ENCODE measurements at regions not wholly inside any gene's neighbourhood (a gene's known extent, or its start where the extent isn't known, plus 50 kb on each side); places are given as distances from the start of the nearest gene placed in this dataset.

DNA sequence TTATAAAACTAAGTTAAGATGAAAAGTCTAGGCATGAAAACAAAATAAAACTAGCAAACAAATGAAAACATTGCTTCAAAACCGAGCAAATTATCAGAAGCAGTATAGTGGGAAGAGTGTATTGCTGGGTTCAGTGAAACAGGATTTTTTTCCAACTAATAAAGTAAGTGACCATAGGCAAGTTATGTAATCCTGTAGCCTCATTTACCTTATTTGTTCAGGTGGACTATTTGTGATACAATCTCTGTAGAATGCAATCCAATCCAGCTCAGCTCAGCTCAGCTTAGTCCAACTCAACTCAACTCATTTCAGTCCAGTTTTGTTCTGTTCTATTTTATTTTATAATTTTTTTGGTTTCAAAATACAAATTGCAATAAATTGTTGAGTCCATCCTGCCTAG, 276.7 kb upstream of the LRIG3 start (continued):
- TF ChIP-seq YY1 (IDR thresholded peaks at IDR 0.05; ENCODE audit: low read depth, low read length) (no peak), JUND (IDR thresholded peaks at IDR 0.05; ENCODE audit: low read depth, low read length) (no peak), ZSCAN29 (IDR thresholded peaks at IDR 0.05) (no peak), POU2F2 (IDR thresholded peaks at IDR 0.05; ENCODE audit: borderline replicate concordance, low read depth, low read length) (no peak), NR2C1 (IDR thresholded peaks at IDR 0.05) (no peak), BRCA1 (IDR thresholded peaks at IDR 0.05; ENCODE audit: low read depth, low read length) (no peak), NFYB (IDR thresholded peaks at IDR 0.05; ENCODE audit: insufficient read depth, low read depth, low read length) (no peak), CHD2 (IDR thresholded peaks at IDR 0.05; ENCODE audit: borderline replicate concordance, low read depth, low read length) (no peak)
- TF ChIP-seq, protein P1, sequence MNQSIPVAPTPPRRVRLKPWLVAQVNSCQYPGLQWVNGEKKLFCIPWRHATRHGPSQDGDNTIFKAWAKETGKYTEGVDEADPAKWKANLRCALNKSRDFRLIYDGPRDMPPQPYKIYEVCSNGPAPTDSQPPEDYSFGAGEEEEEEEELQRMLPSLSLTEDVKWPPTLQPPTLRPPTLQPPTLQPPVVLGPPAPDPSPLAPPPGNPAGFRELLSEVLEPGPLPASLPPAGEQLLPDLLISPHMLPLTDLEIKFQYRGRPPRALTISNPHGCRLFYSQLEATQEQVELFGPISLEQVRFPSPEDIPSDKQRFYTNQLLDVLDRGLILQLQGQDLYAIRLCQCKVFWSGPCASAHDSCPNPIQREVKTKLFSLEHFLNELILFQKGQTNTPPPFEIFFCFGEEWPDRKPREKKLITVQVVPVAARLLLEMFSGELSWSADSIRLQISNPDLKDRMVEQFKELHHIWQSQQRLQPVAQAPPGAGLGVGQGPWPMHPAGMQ (IDR thresholded peaks at IDR 0.05; ENCODE audit: borderline replicate concordance) = no peak

GRCh38 chr12:59194794-59195193, 274.5 kb upstream of the LRIG3 start:
- no peak overlapping the region for H2AFZ ChIP-seq (ENCODE audit: control insufficient read depth, low read depth, low read length)
- H3K27ac ChIP-seq (ENCODE audit: control insufficient read depth, insufficient read depth) = no peak overlapping the region
- no peak overlapping the region for H3K4me3 ChIP-seq
- H3K4me1 ChIP-seq (ENCODE audit: control insufficient read depth, insufficient read depth, low read length) = no peaks in the 10 kb centered on the region
- 0% methylated on average over 2 of the region's 2 CpGs for WGBS (ENCODE audit: insufficient coverage, insufficient replicate concordance, low lambda C conversion rate, missing lambda C conversion rate)
- no peaks in the 10 kb centered on the region for H4K20me1 ChIP-seq (ENCODE audit: control insufficient read depth, insufficient read depth)
- CTCF ChIA-PET = no interaction called here
- DNase-seq (ENCODE audit: low read depth, low spot score) (no peak), ATAC-seq (no peak), FAIRE-seq (no peak)
- no peak overlapping the region for H3K4me2 ChIP-seq (ENCODE audit: control insufficient read depth, insufficient read depth)
- H3K9ac ChIP-seq (ENCODE audit: control insufficient read depth, insufficient read depth, low read length) = no peak overlapping the region
- intact Hi-C loops (cut with micrococcal nuclease; ENCODE audit: unreplicated experiment) (no loop called here), in situ Hi-C loops (cut with MboI) (no loop called here)
- H3K79me2 ChIP-seq (ENCODE audit: control insufficient read depth, insufficient read depth, low read length) = no peaks in the 10 kb centered on the region
- BruUV-seq (replicated peaks) = no TSS peak
- RAD21 ChIA-PET (ENCODE audit: unreplicated experiment) = no interaction called here
- POLR2A ChIA-PET = no interaction called here
- no peaks in the 10 kb centered on the region for H3K36me3 ChIP-seq (ENCODE audit: control insufficient read depth in 2 of 2, insufficient read depth in 2 of 2, low read length in 1 of 2)
- H3K9me3 ChIP-seq (replicated peaks; ENCODE audit: control insufficient read depth, insufficient read depth, low read length) = no peaks in the 10 kb centered on the region
- SMC1A ChIA-PET (ENCODE audit: uncharacterized antibody, unreplicated experiment) = no interaction called here
- no peaks in the 10 kb centered on the region for H3K27me3 ChIP-seq (replicated peaks in 1 of 2; ENCODE audit: control insufficient read depth in 2 of 2, insufficient read depth in 2 of 2, low read length in 1 of 2)
- TF ChIP-seq MEF2B (IDR thresholded peaks at IDR 0.05; ENCODE audit: partially characterized antibody, poor library complexity, severe bottlenecking) = no peak
- no peak for TF ChIP-seq MXI1 (IDR thresholded peaks at IDR 0.05; ENCODE audit: low read depth, low read length)
- no peak for TF ChIP-seq CREM (IDR thresholded peaks at IDR 0.05; ENCODE audit: low read depth)
- no peak for TF ChIP-seq HCFC1 (IDR thresholded peaks at IDR 0.05; ENCODE audit: low read length)
- TF ChIP-seq NR2C1 (IDR thresholded peaks at IDR 0.05) = no peak
- TF ChIP-seq, protein P2, sequence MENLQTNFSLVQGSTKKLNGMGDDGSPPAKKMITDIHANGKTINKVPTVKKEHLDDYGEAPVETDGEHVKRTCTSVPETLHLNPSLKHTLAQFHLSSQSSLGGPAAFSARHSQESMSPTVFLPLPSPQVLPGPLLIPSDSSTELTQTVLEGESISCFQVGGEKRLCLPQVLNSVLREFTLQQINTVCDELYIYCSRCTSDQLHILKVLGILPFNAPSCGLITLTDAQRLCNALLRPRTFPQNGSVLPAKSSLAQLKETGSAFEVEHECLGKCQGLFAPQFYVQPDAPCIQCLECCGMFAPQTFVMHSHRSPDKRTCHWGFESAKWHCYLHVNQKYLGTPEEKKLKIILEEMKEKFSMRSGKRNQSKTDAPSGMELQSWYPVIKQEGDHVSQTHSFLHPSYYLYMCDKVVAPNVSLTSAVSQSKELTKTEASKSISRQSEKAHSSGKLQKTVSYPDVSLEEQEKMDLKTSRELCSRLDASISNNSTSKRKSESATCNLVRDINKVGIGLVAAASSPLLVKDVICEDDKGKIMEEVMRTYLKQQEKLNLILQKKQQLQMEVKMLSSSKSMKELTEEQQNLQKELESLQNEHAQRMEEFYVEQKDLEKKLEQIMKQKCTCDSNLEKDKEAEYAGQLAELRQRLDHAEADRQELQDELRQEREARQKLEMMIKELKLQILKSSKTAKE (IDR thresholded peaks at IDR 0.05; ENCODE audit: low read depth, poor library complexity, severe bottlenecking) = no peak
- TF ChIP-seq, protein P3, sequence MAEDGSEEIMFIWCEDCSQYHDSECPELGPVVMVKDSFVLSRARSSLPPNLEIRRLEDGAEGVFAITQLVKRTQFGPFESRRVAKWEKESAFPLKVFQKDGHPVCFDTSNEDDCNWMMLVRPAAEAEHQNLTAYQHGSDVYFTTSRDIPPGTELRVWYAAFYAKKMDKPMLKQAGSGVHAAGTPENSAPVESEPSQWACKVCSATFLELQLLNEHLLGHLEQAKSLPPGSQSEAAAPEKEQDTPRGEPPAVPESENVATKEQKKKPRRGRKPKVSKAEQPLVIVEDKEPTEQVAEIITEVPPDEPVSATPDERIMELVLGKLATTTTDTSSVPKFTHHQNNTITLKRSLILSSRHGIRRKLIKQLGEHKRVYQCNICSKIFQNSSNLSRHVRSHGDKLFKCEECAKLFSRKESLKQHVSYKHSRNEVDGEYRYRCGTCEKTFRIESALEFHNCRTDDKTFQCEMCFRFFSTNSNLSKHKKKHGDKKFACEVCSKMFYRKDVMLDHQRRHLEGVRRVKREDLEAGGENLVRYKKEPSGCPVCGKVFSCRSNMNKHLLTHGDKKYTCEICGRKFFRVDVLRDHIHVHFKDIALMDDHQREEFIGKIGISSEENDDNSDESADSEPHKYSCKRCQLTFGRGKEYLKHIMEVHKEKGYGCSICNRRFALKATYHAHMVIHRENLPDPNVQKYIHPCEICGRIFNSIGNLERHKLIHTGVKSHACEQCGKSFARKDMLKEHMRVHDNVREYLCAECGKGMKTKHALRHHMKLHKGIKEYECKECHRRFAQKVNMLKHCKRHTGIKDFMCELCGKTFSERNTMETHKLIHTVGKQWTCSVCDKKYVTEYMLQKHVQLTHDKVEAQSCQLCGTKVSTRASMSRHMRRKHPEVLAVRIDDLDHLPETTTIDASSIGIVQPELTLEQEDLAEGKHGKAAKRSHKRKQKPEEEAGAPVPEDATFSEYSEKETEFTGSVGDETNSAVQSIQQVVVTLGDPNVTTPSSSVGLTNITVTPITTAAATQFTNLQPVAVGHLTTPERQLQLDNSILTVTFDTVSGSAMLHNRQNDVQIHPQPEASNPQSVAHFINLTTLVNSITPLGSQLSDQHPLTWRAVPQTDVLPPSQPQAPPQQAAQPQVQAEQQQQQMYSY (CRISPR knock-in tag; IDR thresholded peaks at IDR 0.05) = no peak
- TF ChIP-seq FOS (IDR thresholded peaks at IDR 0.05; ENCODE audit: borderline replicate concordance, extremely low read depth, insufficient read length) = no peak
- no peak for TF ChIP-seq KDM1A (IDR thresholded peaks at IDR 0.05; ENCODE audit: borderline replicate concordance)
- TF ChIP-seq ETV6 (conservative IDR thresholded peaks at IDR 0.05 in 1 of 2, IDR thresholded peaks at IDR 0.05 in 1 of 2; ENCODE audit: borderline replicate concordance in 1 of 2, low read depth in 1 of 2) = no peak

Measured in GM12878 (cell line).